K562 (cell line): ENCODE measurements at regions not wholly inside any gene's neighbourhood (a gene's known extent, or its start where the extent isn't known, plus 50 kb on each side); places are given as distances from the start of the nearest gene placed in this dataset.

Experiments used
- ATAC-seq: fragments of 200-7000 bp; cut with Tn5 transposase; 3 replicates; pipeline ENCODE4 v1.9.1; 2020; ENCODE audit warnings: moderate library complexity
- BruUV-seq: library from RNA; stranded (reverse); fragments of 400-500 nt; replicated peaks from 2 replicates; lab custom pipeline; 2021; lab: Mats Ljungman, UMichigan
- CTCF ChIA-PET: fragments of 300-600 bp; formaldehyde crosslinking; extraction: SDS; loops from one replicate; lab custom pipeline; 2021; ENCODE audit warnings: low intra/inter-chr PET ratio; lab: Yijun Ruan, JAX
- POLR2A ChIA-PET: fragments of 300-600, 350-650 bp; sonication (Branson Sonifier 250); formaldehyde crosslinking; extraction: SDS; loops from one replicate; lab custom pipeline; 2021; ENCODE audit warnings: antibody characterized with exemption, inconsistent platforms; lab: Yijun Ruan, JAX
- DNase-seq, 4 experiments: peaks; one replicate each; pipeline versions ENCODE4 v3.0.0 to v3.0.0-alpha.2; 2011 to 2018; ENCODE audit warnings: low spot score in 3 of 4, mixed read lengths in 3 of 4; ENCODE audit errors: extremely low read depth in 1 of 4
- FAIRE-seq: peaks from 2 replicates; lab custom pipeline; 2011; peaks lifted over from hg19 to GRCh38; lab: Jason Lieb, UNC
- H2AFZ ChIP-seq: 2 replicates; pipeline ENCODE4 v1.6.0; 2011; ENCODE audit warnings: low read depth, low read length, control low read depth, inconsistent platforms
- H3K27ac ChIP-seq: fragments of 200-600 bp; 3 replicates; pipeline ENCODE4 v1.8.0; 2011; ENCODE audit warnings: low read depth, mild to moderate bottlenecking, control low read depth, inconsistent platforms, low read length, moderate library complexity, mixed read lengths; ENCODE audit errors: extremely low read depth
- H3K27me3 ChIP-seq, 2 experiments: fragments of 300-600 bp in 1 of 2; 2 replicates in 1 of 2; 3 replicates in 1 of 2; pipeline versions ENCODE4 v1.6.0 to v1.8.0; 2011; ENCODE audit warnings: inconsistent platforms in 2 of 2, low read length in 2 of 2, mild to moderate bottlenecking in 1 of 2, mixed read lengths in 1 of 2, moderate library complexity in 1 of 2; ENCODE audit not compliant: control insufficient read depth in 2 of 2, insufficient read depth in 2 of 2
- H3K36me3 ChIP-seq: fragments of 300-600 bp; 3 replicates; pipeline ENCODE4 v1.8.0; 2011; ENCODE audit warnings: mild to moderate bottlenecking, low read length, inconsistent platforms; ENCODE audit not compliant: control insufficient read depth, insufficient read depth
- H3K4me1 ChIP-seq, 2 experiments: fragments of 200-600 bp in 1 of 2; replicated peaks in 1 of 2; 2 replicates in 1 of 2; 3 replicates in 1 of 2; pipeline versions ENCODE4 v1.5.1 to v1.8.0; 2011; ENCODE audit warnings: inconsistent platforms in 2 of 2, low read length in 2 of 2, mild to moderate bottlenecking in 1 of 2, mixed read lengths in 1 of 2, moderate library complexity in 1 of 2; ENCODE audit not compliant: control insufficient read depth in 2 of 2, insufficient read depth in 2 of 2
- H3K4me2 ChIP-seq: 2 replicates; pipeline ENCODE4 v1.6.1; 2011; ENCODE audit warnings: low read length, control low read depth, inconsistent platforms, mixed read lengths; ENCODE audit not compliant: insufficient read depth
- H3K4me3 ChIP-seq: fragments of 200-600 bp; sonication (generic), shearing (Covaris generic); 2 replicates; pipeline ENCODE4 v1.5.1; 2016; ENCODE audit warnings: control low read depth, inconsistent platforms
- H3K79me2 ChIP-seq: fragments of 200-600 bp; 3 replicates; pipeline ENCODE4 v1.8.0; 2011; ENCODE audit warnings: low read length, inconsistent platforms; ENCODE audit not compliant: control insufficient read depth, insufficient read depth
- H3K9ac ChIP-seq, 2 experiments: 2 replicates each; pipeline versions ENCODE4 v1.6.0 to v1.6.1; 2011; ENCODE audit warnings: low read depth in 2 of 2, low read length in 2 of 2, control low read depth in 1 of 2, inconsistent platforms in 1 of 2, mild to moderate bottlenecking in 1 of 2, mixed read lengths in 1 of 2; ENCODE audit not compliant: insufficient read depth in 1 of 2
- H3K9me1 ChIP-seq: one replicate; pipeline ENCODE4 v1.6.0; 2011; ENCODE audit warnings: inconsistent platforms, mild to moderate bottlenecking, low read length, moderate library complexity; ENCODE audit not compliant: control insufficient read depth, insufficient read depth
- H3K9me3 ChIP-seq: replicated peaks from 2 replicates; pipeline ENCODE4 v1.5.1; 2011; ENCODE audit warnings: low read depth, low read length, inconsistent platforms; ENCODE audit not compliant: control insufficient read depth, insufficient read depth
- H4K20me1 ChIP-seq: replicated peaks from 2 replicates; pipeline ENCODE4 v1.6.1; 2011; ENCODE audit warnings: low read length, inconsistent platforms, mixed read lengths; ENCODE audit not compliant: control insufficient read depth, insufficient read depth
- CREB1 ChIP-seq, 2 experiments: sonication (generic) in 1 of 2; formaldehyde crosslinking in 1 of 2; IDR thresholded peaks; 2 replicates each; pipeline versions ENCODE4 v1.6.1 to v1.8.0; 2012 to 2022; ENCODE audit warnings: inconsistent platforms in 1 of 2, mild to moderate bottlenecking in 1 of 2, missing genetic modification reagents in 1 of 2, moderate library complexity in 1 of 2
- ETV1 ChIP-seq: fragments of 450-650 bp; conservative IDR thresholded peaks from 2 replicates; pipeline ENCODE4 v1.6.1; 2016; ENCODE audit warnings: missing genetic modification characterization, control low read depth, low read depth, missing compliant biosample characterization
- HDAC2 ChIP-seq: fragments of 450-650 bp; IDR thresholded peaks from 2 replicates; pipeline ENCODE4 v1.6.1; 2016; ENCODE audit warnings: mild to moderate bottlenecking
- HLTF ChIP-seq: fragments of 450-650 bp; IDR thresholded peaks from 2 replicates; pipeline ENCODE4 v1.6.1; 2016
- NFIC ChIP-seq: fragments of 450-650 bp; IDR thresholded peaks from 2 replicates; pipeline ENCODE4 v1.6.1; 2017; ENCODE audit warnings: mild to moderate bottlenecking, inconsistent platforms
- SPI1 ChIP-seq: IDR thresholded peaks from 2 replicates; pipeline ENCODE4 v1.6.1; 2011; ENCODE audit warnings: low read depth, low read length, control low read depth, borderline replicate concordance
- ZFPM2 ChIP-seq: fragments of 250-450 bp; sonication (Bioruptor Pico); IDR thresholded peaks from 2 replicates; pipeline ENCODE4 v1.5.1; 2022; ENCODE audit warnings: mild to moderate bottlenecking
- ZNF12 ChIP-seq: sonication (generic); formaldehyde crosslinking; IDR thresholded peaks from 2 replicates; pipeline ENCODE4 v1.4.0; 2020; ENCODE audit warnings: mild to moderate bottlenecking, missing genetic modification reagents
- ZNF324 ChIP-seq: fragments of 250-450 bp; sonication (Bioruptor Pico); IDR thresholded peaks from 2 replicates; pipeline ENCODE4 v1.4.0; 2020; ENCODE audit warnings: mild to moderate bottlenecking
- WGBS: fragments of 100-300 bp; shearing (Covaris generic); methylation state at CpG from one replicate; pipeline ENCODE4 v1.1.6; 2016; ENCODE audit warnings: low coverage, mixed read lengths; ENCODE audit not compliant: insufficient coverage; ENCODE audit errors: missing lambda C conversion rate; 5-methylcytosine and 5-hydroxymethylcytosine counted together
- in situ Hi-C: fragments of 300-500 bp; cut with MboI; formaldehyde crosslinking; loops from 4 replicates; pipeline ENCODE4 v1.15.0; 2018; ENCODE audit warnings: inconsistent platforms, mixed read lengths
- intact Hi-C: fragments of 100-400 bp; cut with micrococcal nuclease; formaldehyde crosslinking; loops from 2 replicates; pipeline ENCODE4 v1.14.2; 2022
- TF ChIP-seq, protein P1 (sequence below): sonication (generic); formaldehyde crosslinking; IDR thresholded peaks from 2 replicates; pipeline ENCODE4 v1.8.0; 2022; ENCODE audit warnings: missing genetic modification reagents, mild to moderate bottlenecking, borderline replicate concordance
- TF ChIP-seq, protein P2 (sequence below): fragments of 250-450 bp; sonication (Bioruptor Pico); IDR thresholded peaks from 2 replicates; pipeline ENCODE4 v1.5.0; 2021; ENCODE audit warnings: mild to moderate bottlenecking, moderate library complexity
- TF ChIP-seq, protein P3 (sequence below): fragments of 450-650 bp; IDR thresholded peaks from 2 replicates; pipeline ENCODE4 v1.6.1; 2016; ENCODE audit warnings: mild to moderate bottlenecking

DNA sequence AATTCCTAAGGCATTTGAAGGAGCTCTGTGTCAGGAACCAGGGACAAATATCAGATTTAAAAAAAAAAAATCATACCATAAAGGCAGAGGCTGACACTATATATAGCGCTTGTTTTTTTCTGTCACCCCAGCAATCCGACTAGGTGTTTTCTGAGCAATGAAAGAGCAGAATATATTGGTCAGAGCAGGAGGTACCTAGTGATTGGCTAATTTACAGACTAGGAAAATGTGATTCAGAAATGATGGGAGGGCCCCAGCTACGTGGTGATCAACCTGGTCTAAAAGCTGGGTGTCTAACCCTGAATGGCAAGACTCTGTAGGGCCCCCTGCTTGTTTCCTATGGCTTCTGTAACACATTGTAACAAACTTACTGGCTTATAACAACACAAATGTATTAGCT is 195.5 kb upstream of the XYLT1 start (continued):
- TF ChIP-seq, protein P1, sequence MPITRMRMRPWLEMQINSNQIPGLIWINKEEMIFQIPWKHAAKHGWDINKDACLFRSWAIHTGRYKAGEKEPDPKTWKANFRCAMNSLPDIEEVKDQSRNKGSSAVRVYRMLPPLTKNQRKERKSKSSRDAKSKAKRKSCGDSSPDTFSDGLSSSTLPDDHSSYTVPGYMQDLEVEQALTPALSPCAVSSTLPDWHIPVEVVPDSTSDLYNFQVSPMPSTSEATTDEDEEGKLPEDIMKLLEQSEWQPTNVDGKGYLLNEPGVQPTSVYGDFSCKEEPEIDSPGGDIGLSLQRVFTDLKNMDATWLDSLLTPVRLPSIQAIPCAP (CRISPR knock-in tag), result no peak
- TF ChIP-seq HDAC2 (no peak), CREB1 (IDR thresholded peaks at IDR 0.05) (no peak), CREB1 (CRISPR knock-in tag; IDR thresholded peaks at IDR 0.05) (no peak), HLTF (no peak)

DNA sequence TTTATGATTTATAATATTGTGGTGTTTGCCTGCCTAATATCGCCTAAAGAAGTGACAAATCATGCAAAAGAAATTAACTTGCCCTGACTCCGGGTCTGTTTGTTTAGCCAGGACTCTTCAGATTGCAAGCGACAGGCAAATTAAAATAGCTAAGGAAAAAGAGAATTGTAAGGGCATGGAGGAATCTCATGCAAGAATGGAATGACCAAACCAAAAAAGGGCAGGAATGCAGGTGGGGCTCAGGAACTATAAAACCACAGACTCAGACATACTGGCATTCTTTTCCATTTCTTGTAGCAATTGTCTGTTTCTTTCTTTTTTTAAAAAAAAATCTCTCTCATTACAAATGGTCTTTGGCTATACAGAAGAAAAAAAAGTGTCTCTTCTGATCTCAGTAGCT is 188.1 kb upstream of the XYLT1 start:
- peaks cover 14 to 15% of the 10 kb centered on the region in 2 experiments; a peak in 3 of 5 replicates for H3K27me3 ChIP-seq
- H3K27ac ChIP-seq, result no peak overlapping the region
- H3K4me1 ChIP-seq, result no peaks in the 10 kb centered on the region
- CTCF ChIA-PET, result no interaction called here
- H4K20me1 ChIP-seq, result peaks cover 3% of the 10 kb centered on the region; the same call in 1 of the 2 replicates
- BruUV-seq, result no TSS peak
- H3K9me3 ChIP-seq, result no peaks in the 10 kb centered on the region
- POLR2A ChIA-PET, result no interaction called here
- no peaks in the 10 kb centered on the region for H3K9me1 ChIP-seq
- in situ Hi-C loops (no loop called here), intact Hi-C loops (no loop called here)
- no peak for FAIRE-seq
- WGBS, result 0% methylated on average over 3 of the region's 3 CpGs
- H2AFZ ChIP-seq, result no peak overlapping the region
- no peaks in the 10 kb centered on the region for H3K36me3 ChIP-seq
- H3K79me2 ChIP-seq, result no peaks in the 10 kb centered on the region
- H3K9ac ChIP-seq, result no peak overlapping the region
- H3K4me3 ChIP-seq, result no peak overlapping the region
- DNase-seq, result no peak
- no peak overlapping the region for H3K4me2 ChIP-seq
- ATAC-seq, result no peak
- TF ChIP-seq ZFPM2 (CRISPR knock-in tag) (no peak), NFIC (no peak), ETV1 (tag) (no peak), ZNF12 (CRISPR knock-in tag) (no peak), ZNF324 (no peak), SPI1 (no peak)
- TF ChIP-seq, protein P2, sequence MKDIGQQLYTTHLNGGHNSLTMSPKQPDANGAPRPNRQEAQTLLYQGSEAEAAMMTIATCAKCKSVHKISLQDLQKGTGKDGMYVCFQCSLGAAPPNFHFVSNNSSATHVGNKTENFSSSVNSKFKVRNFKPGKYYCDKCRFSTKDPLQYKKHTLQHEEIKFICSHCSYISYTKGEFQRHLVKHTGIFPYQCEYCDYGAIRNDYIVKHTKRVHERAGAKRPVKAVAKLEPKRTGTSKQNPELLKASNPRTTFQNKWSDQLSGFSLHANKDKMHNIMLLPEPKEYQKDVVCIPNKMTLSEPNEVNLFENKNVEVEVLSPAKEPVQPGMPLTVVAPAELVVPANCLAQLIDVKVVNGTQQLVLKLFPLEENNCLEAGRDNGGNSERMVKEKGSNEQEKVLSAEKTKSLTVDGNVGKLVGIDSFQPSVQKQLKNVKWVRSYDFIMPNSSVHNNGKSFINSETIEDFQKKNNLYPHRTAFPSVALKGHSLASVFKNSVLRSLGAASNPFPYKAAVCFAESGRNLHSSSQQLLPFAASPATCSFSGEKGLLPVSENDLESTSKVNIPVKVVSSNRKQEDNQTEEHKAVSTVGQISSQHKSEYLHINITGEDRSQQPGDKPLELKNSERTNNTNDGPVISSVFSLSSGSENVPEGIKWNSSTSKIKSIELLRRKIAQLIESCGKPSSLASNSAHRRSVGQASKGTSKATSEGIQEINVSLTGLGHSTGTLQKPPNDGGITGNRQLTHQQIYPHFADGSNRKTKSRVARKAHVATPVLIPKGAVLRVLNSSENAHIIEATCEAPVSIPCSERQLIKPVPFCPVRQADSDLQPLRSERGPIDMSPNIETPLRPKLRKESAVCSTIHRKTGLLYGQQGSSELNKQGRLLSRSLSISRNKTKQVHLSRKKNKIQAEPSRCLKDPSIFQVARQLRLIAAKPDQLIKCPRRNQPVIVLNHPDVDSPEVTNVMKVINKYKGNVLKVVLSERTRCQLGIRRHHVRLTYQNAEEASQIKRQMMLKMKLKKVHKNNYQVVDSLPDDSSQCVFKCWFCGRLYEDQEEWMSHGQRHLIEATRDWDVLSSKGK, result no peak
- TF ChIP-seq, protein P1 (CRISPR knock-in tag), result no peak
- TF ChIP-seq, protein P3, sequence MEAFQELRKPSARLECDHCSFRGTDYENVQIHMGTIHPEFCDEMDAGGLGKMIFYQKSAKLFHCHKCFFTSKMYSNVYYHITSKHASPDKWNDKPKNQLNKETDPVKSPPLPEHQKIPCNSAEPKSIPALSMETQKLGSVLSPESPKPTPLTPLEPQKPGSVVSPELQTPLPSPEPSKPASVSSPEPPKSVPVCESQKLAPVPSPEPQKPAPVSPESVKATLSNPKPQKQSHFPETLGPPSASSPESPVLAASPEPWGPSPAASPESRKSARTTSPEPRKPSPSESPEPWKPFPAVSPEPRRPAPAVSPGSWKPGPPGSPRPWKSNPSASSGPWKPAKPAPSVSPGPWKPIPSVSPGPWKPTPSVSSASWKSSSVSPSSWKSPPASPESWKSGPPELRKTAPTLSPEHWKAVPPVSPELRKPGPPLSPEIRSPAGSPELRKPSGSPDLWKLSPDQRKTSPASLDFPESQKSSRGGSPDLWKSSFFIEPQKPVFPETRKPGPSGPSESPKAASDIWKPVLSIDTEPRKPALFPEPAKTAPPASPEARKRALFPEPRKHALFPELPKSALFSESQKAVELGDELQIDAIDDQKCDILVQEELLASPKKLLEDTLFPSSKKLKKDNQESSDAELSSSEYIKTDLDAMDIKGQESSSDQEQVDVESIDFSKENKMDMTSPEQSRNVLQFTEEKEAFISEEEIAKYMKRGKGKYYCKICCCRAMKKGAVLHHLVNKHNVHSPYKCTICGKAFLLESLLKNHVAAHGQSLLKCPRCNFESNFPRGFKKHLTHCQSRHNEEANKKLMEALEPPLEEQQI, result no peak
